ENCODE measurements at regions not wholly inside any gene's neighbourhood (a gene's known extent, or its start where the extent isn't known, plus 50 kb on each side); places are given as distances from the start of the nearest gene placed in this dataset.
"Not testable (repeated sequence)": the region's sequence is repeated elsewhere in the genome, so short reads cannot be mapped to it uniquely, and the experiment has no call there.

DNA sequence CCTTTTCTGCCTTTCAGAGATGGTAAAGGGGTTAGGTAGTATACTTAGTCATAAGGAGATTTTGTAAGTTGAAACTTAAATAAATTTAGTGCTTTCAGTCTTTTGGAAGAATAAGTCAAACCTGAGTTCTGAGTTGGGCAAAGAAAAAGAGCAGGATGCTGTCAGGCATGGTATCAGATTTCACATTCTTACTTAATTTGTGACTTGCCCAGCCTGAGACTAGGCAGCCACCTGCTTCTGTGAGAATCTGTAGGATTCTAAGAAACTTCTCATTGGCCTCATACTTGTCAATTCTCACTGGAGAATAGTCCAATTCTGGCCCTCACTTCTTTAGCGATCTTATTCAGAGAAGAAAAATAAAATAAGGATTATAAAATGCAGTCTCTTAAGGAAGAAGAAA lies 577.5 kb downstream of the DIPK2A start:
- DNase-seq: no peak

- DNase-seq: no peak
These were observed 580.9 kb downstream of the DIPK2A start for GRCh38 chr3:144552346-144553057.

DNA sequence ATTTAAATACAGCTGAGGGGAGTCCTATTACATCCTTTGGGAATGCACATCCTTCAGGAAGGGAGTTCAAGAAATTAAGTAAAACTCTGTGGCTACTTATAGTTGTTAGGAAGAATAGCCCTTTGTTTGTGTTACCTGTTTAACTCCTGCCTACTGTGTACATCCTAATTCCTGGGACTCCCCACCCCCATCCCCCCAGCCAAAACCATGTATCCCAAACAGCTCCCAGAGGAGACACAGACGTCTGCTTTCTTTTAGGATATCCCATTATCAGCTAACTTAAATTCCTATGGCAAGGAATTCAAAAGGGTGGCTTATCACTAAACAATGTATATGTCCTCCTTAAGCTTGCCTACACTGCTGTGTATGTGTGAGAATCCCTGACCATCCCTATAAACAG lies 581.7 kb downstream of the DIPK2A start:
- no peak for DNase-seq

DNA sequence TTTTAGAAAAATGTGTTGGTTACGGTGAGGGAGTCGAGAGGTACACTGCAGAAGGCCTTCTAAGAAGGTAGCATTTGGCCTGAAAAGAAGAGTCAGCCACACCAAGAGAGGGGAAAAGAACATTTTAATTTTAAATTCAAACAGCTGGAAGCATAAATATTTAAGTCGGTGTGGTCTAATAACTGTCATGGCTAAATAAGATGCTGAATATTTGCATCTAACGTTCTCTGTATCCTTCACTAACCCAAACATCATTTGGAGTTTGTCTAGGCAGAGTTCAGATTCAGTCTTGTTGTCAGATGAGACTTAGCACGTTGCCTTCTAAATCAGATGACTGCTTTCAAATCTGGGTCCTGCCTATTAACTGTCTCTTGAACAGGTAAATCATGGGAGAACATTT lies 583.3 kb downstream of the DIPK2A start:
- DNase-seq: no peak

DNA sequence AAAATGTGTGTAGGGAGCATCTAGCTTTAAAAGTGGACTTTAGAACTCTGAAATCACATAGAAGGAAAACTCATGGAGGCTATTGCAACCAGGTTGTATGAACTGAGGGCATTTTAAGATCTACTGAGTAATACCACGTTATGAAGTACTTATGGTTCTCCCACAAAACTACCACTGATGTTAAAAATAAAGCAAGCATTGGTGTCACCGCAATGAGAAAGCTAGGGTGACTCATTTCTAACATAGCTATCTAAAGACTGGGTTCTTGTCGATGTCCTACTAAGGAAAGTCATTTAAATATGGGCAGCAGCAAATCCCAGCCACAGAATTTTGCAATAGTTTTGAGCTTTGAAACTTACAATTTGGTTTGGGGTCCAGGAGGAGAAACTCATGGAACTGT lies 584.8 kb downstream of the DIPK2A start:
- no peak for DNase-seq

DNA sequence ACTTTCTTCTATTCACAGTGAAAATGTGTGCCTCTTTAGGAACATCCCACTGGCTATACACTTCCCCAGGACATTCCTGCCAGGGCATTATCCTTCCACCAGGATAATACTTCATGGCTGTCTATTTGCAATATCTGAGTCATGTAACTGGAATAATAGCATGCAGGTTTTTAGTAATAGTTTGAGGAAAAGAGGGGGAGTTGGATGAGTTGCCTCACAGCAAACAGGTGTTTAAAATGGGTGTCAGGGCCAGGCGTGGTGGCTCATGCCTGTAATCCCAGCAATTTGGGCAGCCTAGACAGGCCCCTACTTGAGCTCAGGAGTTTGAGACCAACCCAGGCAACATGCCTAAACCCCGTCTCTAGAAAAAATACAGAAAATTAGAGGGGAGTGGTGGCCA lies 585.9 kb downstream of the DIPK2A start:
- DNase-seq: no peak

DNA sequence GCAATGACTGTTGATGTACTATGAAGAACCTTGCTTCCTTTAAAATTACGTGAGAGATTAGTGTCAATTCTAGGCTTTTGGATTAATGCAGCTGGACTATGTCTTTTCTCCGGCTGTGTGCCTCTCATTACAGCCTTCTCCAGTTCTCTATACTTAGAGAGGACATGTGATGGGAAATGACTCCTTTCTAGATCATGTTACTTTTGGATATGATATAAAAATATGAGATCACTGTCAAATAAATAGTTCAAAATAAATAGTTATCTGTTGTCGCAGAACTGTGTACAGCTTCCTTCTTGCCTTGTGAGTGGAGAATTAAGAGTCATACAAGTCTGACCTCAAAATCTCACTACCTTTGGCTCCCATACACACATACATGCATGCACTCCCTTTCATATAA lies 592.4 kb downstream of the DIPK2A start:
- DNase-seq: no peak

DNA sequence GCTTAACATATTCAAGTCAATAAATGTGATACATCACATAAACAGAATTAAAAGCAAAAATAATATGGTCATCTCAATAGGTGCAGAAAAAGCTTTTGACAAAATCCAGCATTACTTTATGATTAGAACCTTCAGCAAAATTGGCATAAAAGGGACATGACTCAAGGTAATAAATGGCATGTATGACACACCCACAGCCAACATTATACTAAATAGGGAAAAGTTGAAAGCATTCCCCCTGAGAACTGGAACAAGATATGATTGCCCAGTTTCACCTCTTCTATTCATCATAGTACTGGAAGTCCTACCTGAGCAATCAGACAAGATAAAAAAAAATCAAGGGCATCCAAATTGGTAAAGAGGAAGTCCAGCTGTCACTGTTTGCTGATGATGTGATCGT lies 594.7 kb downstream of the DIPK2A start:
- DNase-seq: no peak

DNA sequence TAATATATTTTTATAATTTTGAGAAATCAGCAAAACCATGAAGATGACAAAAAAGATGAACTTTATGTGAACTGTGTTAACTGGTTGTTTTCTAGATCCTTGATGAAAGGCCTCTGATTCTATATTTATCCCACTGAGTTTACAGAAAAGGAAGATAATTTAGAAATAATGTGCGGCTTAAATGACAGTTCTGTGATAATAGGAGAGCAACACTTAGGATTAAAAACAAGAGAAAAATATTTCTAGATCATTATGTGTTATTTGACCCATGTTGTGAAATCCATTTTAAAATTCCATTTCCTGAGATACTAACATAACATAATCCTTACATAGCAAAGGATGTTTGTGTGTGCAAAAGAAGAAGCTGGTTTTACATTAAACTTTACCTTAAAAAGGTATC lies 598.0 kb downstream of the DIPK2A start:
- no peak for DNase-seq

DNA sequence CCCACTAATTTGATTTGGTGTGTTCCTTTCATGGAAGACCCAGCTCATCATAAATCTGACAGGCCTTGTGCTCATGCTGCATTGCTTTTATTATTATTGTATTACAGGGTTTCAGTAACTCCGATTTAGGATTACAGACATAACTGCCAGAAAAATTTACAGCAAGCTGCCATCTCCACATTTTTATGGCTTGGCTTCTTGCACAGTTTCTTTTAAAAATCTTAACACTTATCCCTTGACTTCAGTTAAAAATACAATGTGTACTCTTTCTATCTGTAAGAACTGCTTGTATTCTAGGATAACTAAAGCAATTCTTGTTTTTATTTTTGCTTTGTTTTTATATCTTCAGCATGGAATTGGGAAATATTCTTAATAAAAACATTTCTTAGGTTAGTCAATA lies 612.2 kb downstream of the DIPK2A start:
- DNase-seq: no peak

DNA sequence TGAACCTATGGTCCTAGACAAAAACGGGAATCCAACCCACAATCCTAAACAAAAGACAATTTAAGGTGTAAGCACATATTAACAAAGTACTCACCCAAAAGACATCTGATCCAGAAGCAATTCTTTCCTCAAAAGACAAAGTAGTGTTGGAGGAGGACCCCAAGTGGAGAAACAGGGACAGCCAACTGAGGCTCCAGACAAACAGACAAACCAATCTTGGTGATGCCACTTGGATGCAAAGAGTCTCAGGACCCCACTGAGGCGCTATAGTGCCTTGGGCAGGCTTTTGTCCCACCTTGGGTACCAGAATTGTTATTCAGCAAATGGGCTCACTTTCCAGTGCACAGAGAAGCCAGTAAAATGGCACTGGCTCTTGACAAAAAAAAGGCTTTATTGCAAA lies 613.8 kb downstream of the DIPK2A start:
- DNase-seq: no peak

GRCh38 chr3:144585953-144586352 lies 614.3 kb downstream of the DIPK2A start:
- DNase-seq: no peak

DNA sequence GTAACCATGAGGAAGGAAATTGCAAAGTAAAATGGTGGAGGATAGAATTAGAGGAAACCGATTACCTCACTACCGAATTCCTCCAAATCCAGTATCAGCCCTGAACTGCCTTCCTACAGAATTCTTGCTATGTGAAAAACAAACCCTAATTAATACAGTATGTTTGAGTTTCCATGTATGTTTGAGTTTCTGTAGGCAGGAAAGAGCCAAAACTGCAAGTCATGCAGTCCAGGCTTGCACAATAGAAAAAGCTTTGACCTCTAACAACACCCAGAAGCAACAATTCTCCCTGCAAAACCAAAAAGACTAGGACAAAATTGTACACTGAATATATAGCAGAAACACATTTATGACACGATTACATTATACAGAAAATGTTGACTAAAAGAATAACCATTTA lies 614.8 kb downstream of the DIPK2A start:
- DNase-seq: no peak

GRCh38 chr3:144590854-144591253 lies 619.2 kb downstream of the DIPK2A start:
- DNase-seq: no peak

- DNase-seq: no peak
These were observed 622.3 kb downstream of the DIPK2A start for GRCh38 chr3:144593881-144594280.

GRCh38 chr3:144620236-144620635 lies 648.6 kb downstream of the DIPK2A start:
- not testable (repeated sequence) for DNase-seq

DNA sequence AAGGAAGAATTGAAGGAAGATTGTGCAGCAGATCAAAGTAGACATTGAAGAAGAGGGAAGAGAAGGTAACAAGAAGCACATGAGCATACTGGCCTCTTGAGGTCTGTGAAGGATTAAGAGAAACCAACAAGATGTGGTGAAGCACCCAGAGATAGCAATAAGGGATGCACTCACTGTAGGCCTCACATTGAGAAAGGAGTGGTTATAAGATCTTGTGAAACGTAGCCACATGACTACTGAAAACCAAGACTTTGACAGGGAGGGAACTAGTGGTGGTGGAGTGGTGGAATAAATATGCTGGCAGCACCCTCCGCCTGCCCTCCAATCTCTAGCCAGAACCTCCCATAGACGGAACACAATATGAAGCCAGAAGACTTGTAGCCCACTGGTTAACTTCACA lies 651.2 kb downstream of the DIPK2A start:
- DNase-seq: no peak

GRCh38 chr3:144624656-144625055 lies 653.0 kb downstream of the DIPK2A start:
- no peak for DNase-seq

DNA sequence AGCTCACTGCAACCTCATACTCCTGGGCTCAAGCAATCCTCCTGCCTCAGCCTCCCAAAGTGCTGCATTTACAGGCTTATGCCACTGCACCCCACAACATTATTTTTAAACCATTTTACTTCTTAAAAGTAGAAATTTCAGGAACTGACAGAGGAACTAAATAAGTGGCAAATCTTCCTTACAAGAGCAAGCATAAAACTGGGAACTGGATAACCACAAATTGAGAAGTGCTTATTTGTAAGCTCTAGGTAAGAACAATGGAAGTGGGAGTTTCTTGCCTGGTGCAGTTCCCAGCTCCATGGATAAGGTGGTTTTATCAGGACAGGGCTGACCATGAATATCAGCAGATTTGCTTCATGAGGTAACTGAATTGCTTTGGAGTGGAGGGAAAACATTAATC lies 655.2 kb downstream of the DIPK2A start:
- DNase-seq: no peak

DNA sequence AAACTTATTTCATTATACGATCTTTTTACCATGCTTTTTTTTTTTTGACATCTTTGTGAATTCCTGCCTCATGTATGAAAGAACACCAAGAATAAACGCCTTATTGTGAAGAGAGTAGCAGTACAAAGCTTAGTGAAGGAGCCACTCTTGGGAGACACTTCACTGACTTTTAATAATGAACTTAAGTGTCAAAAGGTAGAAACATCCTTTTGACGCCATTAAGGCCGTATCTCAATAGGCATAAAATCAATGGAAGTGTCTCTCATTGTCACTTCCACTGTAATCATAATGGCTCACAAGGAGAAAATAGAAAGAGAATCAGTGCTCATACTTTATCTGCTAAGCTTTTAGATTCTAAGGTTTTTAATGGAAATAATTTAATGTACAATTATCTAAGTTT lies 657.8 kb downstream of the DIPK2A start:
- no peak for DNase-seq

- no peak for DNase-seq
These were observed 665.2 kb downstream of the DIPK2A start for GRCh38 chr3:144636833-144637232.

DNA sequence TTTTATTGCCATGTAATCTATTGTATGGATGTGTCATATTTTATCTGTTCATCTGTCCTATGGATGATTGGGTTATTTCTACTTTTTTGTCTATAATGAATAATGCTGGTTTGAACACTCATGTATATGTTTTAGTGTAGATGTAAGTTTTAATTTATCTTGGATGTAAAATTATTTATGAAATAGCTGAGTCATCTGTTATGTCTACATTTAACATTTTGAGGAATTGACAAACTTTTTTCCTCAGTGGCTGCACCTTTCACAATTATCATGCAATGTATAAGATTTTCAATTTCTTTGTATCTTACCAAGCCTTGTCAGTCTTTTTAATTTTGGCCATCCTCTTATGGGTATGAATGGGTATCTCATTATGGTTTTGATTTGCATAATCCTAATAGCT lies 666.4 kb downstream of the DIPK2A start:
- DNase-seq: no peak

DNA sequence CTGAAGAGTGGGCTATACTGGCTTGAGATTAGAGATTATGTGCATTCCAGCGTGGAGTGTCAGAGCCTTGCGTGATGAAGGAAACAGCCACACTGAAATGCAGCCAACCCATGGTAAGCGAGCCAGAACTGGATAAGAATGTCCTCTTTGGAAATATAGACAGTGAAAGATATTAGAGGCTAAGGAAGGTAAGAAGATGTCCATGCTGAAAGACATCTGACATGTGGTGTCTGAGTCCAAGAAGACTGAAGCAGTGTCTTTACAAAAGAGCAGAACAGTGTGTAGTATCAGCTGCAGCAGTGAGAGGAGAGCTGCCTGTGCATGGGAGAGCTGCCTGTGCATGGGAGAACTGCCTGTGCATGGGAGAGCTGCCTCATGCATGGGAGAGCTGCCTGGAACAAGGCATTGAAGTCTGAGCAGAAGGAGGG lies 672.2 kb downstream of the DIPK2A start:
- no peak for DNase-seq

- DNase-seq: no peak
These were observed 673.7 kb downstream of the DIPK2A start for GRCh38 chr3:144645300-144645699.

DNA sequence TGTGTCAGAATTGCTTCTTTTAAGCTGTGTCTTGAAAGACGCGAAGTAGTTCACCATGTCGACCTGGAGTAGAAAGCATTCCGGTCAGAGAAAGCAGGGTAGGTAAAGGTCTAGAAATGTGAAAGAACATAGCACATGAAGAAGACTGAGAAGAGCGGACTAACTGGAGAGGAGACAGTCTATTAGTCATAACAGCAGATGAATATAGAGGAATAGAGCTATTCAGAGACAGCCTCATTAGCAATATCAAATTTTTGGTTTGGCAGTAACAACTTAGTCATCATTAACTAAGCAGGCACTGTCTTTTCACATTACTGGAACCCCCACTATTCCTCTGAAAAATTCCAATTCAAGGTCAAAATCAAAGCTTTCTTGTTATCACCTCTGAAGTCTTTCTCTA lies 678.8 kb downstream of the DIPK2A start:
- DNase-seq: no peak

GRCh38 chr3:144652573-144652972 lies 681.0 kb downstream of the DIPK2A start:
- DNase-seq: no peak

Measured in NCI-H1436 (cell line).